GM12891 (cell line): ENCODE measurements at regions not wholly inside any gene's neighbourhood (a gene's known extent, or its start where the extent isn't known, plus 50 kb on each side); places are given as distances from the start of the nearest gene placed in this dataset.

Experiments
- POLR2A ChIP-seq: IDR thresholded peaks from 2 replicates; pipeline ENCODE4 v1.6.1; 2011; ENCODE audit warnings: low read depth, low read length, control low read depth
- POLR2AphosphoS5 ChIP-seq: IDR thresholded peaks from 2 replicates; pipeline ENCODE4 v1.6.1; 2011; ENCODE audit warnings: low read depth, low read length, control low read depth
- SPI1 ChIP-seq: IDR thresholded peaks from 2 replicates; pipeline ENCODE4 v1.6.1; 2011; ENCODE audit warnings: low read depth, low read length, control low read depth
- TAF1 ChIP-seq: IDR thresholded peaks from 2 replicates; pipeline ENCODE4 v1.6.1; 2011; ENCODE audit warnings: low read depth, low read length, control low read depth

- TF ChIP-seq POLR2AphosphoS5 (no peak), POLR2A (no peak), SPI1 (no peak), TAF1 (no peak)
Observed at GRCh38 chr3:1623896-1624295, 474.8 kb upstream of the CNTN4 start.
